ENCODE measurements at regions not wholly inside any gene's neighbourhood (a gene's known extent, or its start where the extent isn't known, plus 50 kb on each side); places are given as distances from the start of the nearest gene placed in this dataset.
"Not testable (repeated sequence)": the region's sequence is repeated elsewhere in the genome, so short reads cannot be mapped to it uniquely, and the experiment has no call there.

GRCh38 chr17:13158494-13159240 lies 140.8 kb upstream of the ELAC2 start:
- no peak for DNase-seq (ENCODE audit: low read depth)

GRCh38 chr17:13157656-13158055 lies 139.8 kb upstream of the ELAC2 start:
- H3K4me3 ChIP-seq (ENCODE audit: low read depth, low read length) = no peak overlapping the region
- TF ChIP-seq CTCF (IDR thresholded peaks at IDR 0.05; ENCODE audit: insufficient read depth, low read length) = no peak
- DNase-seq (ENCODE audit: low read depth) = no peak

More at GRCh38 chr17:13158494-13159240, 140.8 kb upstream of the ELAC2 start:
- H3K4me3 ChIP-seq (ENCODE audit: low read depth, low read length) = no peak overlapping the region
- TF ChIP-seq CTCF (IDR thresholded peaks at IDR 0.05; ENCODE audit: insufficient read depth, low read length) = no peak

- TF ChIP-seq CTCF (IDR thresholded peaks at IDR 0.05; ENCODE audit: insufficient read depth, low read length) = no peak
- H3K4me3 ChIP-seq (ENCODE audit: low read depth, low read length) = no peak overlapping the region
- no peak for DNase-seq (ENCODE audit: low read depth)
Observed at GRCh38 chr17:13154930-13155329, 137.1 kb upstream of the ELAC2 start.

- DNase-seq (ENCODE audit: low read depth) = no peak
Observed at GRCh38 chr17:13154398-13154797, 136.6 kb upstream of the ELAC2 start.

GRCh38 chr17:13153036-13153435 lies 135.2 kb upstream of the ELAC2 start:
- no peak for TF ChIP-seq CTCF (IDR thresholded peaks at IDR 0.05; ENCODE audit: insufficient read depth, low read length)
- H3K4me3 ChIP-seq (ENCODE audit: low read depth, low read length) = no peak overlapping the region
- no peak for DNase-seq (ENCODE audit: low read depth)

More at GRCh38 chr17:13154398-13154797, 136.6 kb upstream of the ELAC2 start:
- no peak overlapping the region for H3K4me3 ChIP-seq (ENCODE audit: low read depth, low read length)
- no peak for TF ChIP-seq CTCF (IDR thresholded peaks at IDR 0.05; ENCODE audit: insufficient read depth, low read length)

GRCh38 chr17:13152501-13152900 lies 134.7 kb upstream of the ELAC2 start:
- peak; percentile 18 for DNase-seq (ENCODE audit: low read depth)
- no peak for TF ChIP-seq CTCF (IDR thresholded peaks at IDR 0.05; ENCODE audit: insufficient read depth, low read length)
- H3K4me3 ChIP-seq (ENCODE audit: low read depth, low read length) = no peak overlapping the region

- not testable (repeated sequence) for H3K4me3 ChIP-seq (ENCODE audit: low read depth, low read length); DNase-seq (ENCODE audit: low read depth)
Observed at GRCh38 chr17:13150738-13151137, 132.9 kb upstream of the ELAC2 start.
